Thoracic aorta (tissue), 2 donors: ENCODE measurements at regions not wholly inside any gene's neighbourhood (a gene's known extent, or its start where the extent isn't known, plus 50 kb on each side); places are given as distances from the start of the nearest gene placed in this dataset.

ENCODE experiments used
- ATAC-seq: fragments of 150-250 bp; one replicate; pipeline ENCODE4 v1.8.0; 2017; ENCODE audit warnings: low read depth; ENCODE audit not compliant: insufficient number of reproducible peaks, low FRiP score
- DNase-seq: peaks from one replicate; pipeline ENCODE4 v3.0.0-alpha.2; 2020; ENCODE audit warnings: low spot score
- H3K27ac ChIP-seq, 2 donors: fragments of 200-600 bp; sonication (generic); 1 replicate in 1 of 2; 2 replicates in 1 of 2; pipeline ENCODE4 v1.5.1; 2016; ENCODE audit warnings: mild to moderate bottlenecking in 2 of 2, moderate library complexity in 2 of 2
- H3K27me3 ChIP-seq: fragments of 200-600 bp; sonication (generic); replicated peaks from 2 replicates; pipeline ENCODE4 v1.6.0; 2016; ENCODE audit warnings: mild to moderate bottlenecking; ENCODE audit not compliant: insufficient read depth
- H3K36me3 ChIP-seq: fragments of 200-600 bp; sonication (generic); one replicate; pipeline ENCODE4 v1.5.1; 2016
- H3K4me1 ChIP-seq, 2 donors: fragments of 200-600 bp; sonication (generic); 1 replicate in 1 of 2; 2 replicates in 1 of 2; pipeline versions ENCODE4 v1.5.1 to v1.6.0; 2016; ENCODE audit warnings: low read depth in 2 of 2, mild to moderate bottlenecking in 1 of 2; ENCODE audit not compliant: control insufficient read depth in 1 of 2
- H3K4me3 ChIP-seq: fragments of 200-600 bp; sonication (generic); 2 replicates; pipeline ENCODE4 v1.5.1; 2016; ENCODE audit warnings: mild to moderate bottlenecking
- H3K9me3 ChIP-seq: fragments of 200-600 bp; sonication (generic); 2 replicates; pipeline ENCODE4 v1.5.1; 2016
- CTCF ChIP-seq: fragments of 200-600 bp; sonication (generic); IDR thresholded peaks from one replicate; pipeline ENCODE4 v1.5.1; 2019; ENCODE audit warnings: antibody characterized with exemption

GRCh38 chr13:31433746-31434145, 234.0 kb downstream of the B3GLCT start:
- TF ChIP-seq CTCF = no peak
- no peak overlapping the region for H3K4me3 ChIP-seq
- no peaks in the 10 kb centered on the region for H3K9me3 ChIP-seq
- H3K4me1 ChIP-seq = no peaks in the 10 kb centered on the region
- ATAC-seq (no peak), DNase-seq (no peak)
- no peak overlapping the region for H3K27ac ChIP-seq
- no peaks in the 10 kb centered on the region for H3K36me3 ChIP-seq
- H3K27me3 ChIP-seq = no peaks in the 10 kb centered on the region

- no peak for TF ChIP-seq CTCF
- Histone ChIP-seq H3K36me3 (no peaks in the 10 kb centered on the region), H3K27ac (no peak overlapping the region)
Measured at GRCh38 chr13:31434613-31435012, 234.8 kb downstream of the B3GLCT start.

GRCh38 chr13:31435536-31435935, 235.8 kb downstream of the B3GLCT start:
- Histone ChIP-seq H3K27me3 (no peaks in the 10 kb centered on the region), H3K27ac (no peak overlapping the region), H3K4me3 (no peak overlapping the region), H3K36me3 (no peaks in the 10 kb centered on the region), H3K9me3 (no peaks in the 10 kb centered on the region), H3K4me1 (no peaks in the 10 kb centered on the region)
- ATAC-seq (no peak), DNase-seq (no peak)
- no peak for TF ChIP-seq CTCF

More at GRCh38 chr13:31434613-31435012, 234.8 kb downstream of the B3GLCT start:
- no peak for ATAC-seq
- no peak overlapping the region for H3K4me3 ChIP-seq
- no peak for DNase-seq
- no peaks in the 10 kb centered on the region for H3K9me3 ChIP-seq
- H3K27me3 ChIP-seq = no peaks in the 10 kb centered on the region
- H3K4me1 ChIP-seq = no peaks in the 10 kb centered on the region

GRCh38 chr13:31436478-31436877, 236.7 kb downstream of the B3GLCT start:
- no peaks in the 10 kb centered on the region for H3K36me3 ChIP-seq
- H3K4me1 ChIP-seq = no peaks in the 10 kb centered on the region
- DNase-seq (no peak), ATAC-seq (no peak)
- no peak overlapping the region for H3K4me3 ChIP-seq
- H3K27me3 ChIP-seq = no peaks in the 10 kb centered on the region
- no peak overlapping the region for H3K27ac ChIP-seq
- H3K9me3 ChIP-seq = no peaks in the 10 kb centered on the region
- TF ChIP-seq CTCF = no peak

GRCh38 chr13:31437975-31438374, 238.2 kb downstream of the B3GLCT start:
- no peak for TF ChIP-seq CTCF
- DNase-seq = no peak
- Histone ChIP-seq H3K4me1 (no peaks in the 10 kb centered on the region), H3K36me3 (no peaks in the 10 kb centered on the region), H3K4me3 (no peak overlapping the region), H3K9me3 (no peaks in the 10 kb centered on the region), H3K27me3 (no peaks in the 10 kb centered on the region), H3K27ac (no peak overlapping the region)
- ATAC-seq = no peak
